HG03442 (cell line): ENCODE measurements at regions not wholly inside any gene's neighbourhood (a gene's known extent, or its start where the extent isn't known, plus 50 kb on each side); places are given as distances from the start of the nearest gene placed in this dataset.

Source experiments
- ATAC-seq: cut with Tn5 transposase; IDR thresholded peaks from one replicate; pipeline ENCODE4 v1.9.1; 2021; ENCODE audit warnings: mild to moderate bottlenecking, moderate library complexity; ENCODE audit not compliant: unreplicated experiment

- no peak for ATAC-seq
Measured at GRCh38 chr20:40329321-40329720, 359.7 kb downstream of the MAFB start.

DNA sequence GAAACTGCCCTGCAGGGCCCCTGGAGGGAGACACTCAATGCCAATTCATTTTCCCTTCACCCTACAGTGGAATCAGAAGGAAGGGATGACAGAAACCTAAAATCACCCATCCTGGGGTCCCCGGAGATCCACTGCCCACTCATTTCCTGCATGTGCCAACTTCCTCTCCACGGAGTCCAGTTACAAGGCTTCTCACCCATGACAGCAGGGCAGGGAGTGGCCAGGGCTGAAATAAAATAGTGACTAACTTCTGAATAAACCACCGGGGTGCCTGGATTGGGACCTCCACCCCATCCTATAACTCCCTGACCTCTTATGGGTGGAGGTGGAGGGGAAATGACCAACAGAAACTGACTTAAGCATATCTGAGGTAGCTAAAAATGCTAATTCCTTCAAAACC lies 362.3 kb downstream of the MAFB start:
- no peak for ATAC-seq

DNA sequence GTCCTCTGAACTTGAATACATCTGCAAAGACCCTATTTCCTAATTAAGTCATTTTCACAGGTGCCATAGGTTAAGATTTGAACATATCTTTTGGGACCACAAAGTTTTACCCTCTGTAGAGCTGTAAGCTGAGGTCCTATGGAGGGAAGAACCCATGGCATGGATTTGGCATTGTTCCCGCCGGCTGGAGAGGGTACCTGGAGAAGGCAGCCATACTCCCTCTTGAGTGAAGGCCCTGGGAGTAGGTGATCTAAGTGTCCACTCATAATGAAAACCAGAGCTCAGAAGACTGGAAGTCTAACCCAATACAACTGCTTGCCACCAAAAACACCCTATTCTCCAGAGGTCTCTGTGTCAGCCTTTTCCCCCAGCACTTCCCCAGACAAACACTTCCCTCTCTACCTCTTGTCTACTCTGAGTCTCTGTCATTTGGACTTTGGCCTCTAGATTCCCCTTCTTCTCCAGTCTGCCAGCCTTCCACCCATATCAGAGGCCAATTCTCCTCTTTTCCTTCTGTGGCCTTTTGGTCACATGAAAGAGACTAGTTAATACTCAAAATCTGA lies 363.9 kb downstream of the MAFB start:
- ATAC-seq, result no peak

DNA sequence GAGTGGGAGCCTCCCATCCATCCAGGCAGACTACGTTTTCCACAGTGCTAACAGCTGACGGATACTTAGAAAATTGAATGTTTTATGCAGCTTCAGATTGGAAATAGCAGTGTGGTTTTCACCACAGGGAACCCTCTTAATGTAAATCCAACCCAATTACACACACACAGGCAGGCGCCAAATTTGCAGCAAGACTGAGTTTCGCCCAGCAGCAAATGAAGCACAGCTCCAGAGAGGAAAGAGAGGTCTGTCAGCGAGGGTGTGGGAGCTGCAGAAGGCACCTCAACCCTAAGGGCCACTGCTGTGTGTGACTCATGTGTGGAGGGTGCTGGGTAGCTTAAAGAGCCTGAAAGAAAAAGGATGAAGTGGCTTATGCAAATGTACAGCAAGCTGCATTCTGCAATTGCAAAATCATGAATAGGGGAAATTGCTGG lies 365.7 kb downstream of the MAFB start:
- ATAC-seq, result no peak

- ATAC-seq, result no peak
Measured at GRCh38 chr20:40322941-40323340, 366.1 kb downstream of the MAFB start.

- no peak for ATAC-seq
Measured at GRCh38 chr20:40320517-40321011, 368.5 kb downstream of the MAFB start.

GRCh38 chr20:40319741-40320516 lies 369.1 kb downstream of the MAFB start:
- ATAC-seq, result no peak

DNA sequence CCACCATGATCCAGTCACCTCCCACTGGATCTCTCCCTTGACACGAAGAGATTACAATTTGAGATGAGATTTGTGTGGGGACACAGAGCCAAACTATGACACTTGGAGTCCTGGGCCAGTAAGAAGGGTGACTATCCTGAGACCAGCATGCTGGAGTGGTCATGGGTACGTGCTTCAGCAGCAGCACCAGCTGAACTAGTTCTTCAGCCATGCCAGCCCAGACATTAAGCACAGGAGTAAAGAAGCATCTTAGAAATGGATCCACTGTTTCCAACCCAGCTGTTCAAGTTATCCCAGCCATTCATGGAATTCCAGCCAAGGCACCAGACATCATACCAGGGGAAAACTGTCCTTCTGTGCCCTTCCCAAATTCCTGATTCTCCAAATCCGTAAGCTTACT lies 370.0 kb downstream of the MAFB start:
- no peak for ATAC-seq

DNA sequence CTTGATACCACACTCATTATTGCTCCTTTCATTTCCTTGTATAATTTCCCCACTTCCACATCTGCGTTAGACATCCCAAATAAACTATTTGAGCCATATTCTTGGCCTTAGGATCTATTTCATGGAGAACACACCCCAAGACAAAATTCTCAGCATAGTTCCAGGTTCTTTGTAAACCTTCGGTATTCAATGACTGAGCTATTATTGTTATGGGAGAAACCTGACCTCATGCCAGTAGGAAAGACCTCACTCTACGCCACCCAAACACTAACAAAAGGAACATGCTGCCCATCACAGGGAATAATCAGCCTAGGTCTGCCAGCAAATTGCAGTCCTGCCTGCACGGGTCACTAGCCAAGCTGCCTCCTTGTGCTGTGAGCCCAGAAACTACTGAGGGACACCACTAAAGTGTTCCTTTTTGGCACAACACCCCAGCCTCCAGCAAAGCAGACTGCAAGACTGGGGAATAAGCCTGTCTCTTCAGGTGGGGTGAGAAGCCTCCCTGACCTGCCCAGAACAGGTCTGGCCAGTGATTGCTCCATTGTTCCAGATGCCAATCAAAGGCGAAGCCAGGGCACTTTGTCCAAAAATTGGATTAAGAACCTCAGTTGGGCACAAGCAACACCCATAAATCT lies 371.8 kb downstream of the MAFB start:
- no peak for ATAC-seq

GRCh38 chr20:40314278-40314677 lies 374.8 kb downstream of the MAFB start:
- ATAC-seq, result no peak

DNA sequence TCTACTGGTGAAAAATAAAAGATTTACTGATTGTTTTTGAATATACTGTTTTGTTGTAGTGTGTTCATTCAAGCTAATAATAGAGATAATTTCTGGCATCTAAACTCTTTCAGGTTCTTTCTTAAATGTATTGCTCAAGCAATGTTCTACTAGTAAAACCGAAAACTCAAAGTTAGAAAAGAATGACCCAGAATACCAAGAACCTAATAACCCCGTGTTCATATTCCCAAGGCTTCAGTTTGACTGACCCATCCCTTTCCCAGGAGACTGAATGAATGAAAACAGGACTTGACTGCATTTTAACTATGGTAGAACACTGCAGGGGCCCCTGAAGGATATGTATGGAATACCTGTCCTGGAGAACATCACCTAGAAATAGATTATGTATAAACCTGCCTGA lies 375.3 kb downstream of the MAFB start:
- no peak for ATAC-seq

DNA sequence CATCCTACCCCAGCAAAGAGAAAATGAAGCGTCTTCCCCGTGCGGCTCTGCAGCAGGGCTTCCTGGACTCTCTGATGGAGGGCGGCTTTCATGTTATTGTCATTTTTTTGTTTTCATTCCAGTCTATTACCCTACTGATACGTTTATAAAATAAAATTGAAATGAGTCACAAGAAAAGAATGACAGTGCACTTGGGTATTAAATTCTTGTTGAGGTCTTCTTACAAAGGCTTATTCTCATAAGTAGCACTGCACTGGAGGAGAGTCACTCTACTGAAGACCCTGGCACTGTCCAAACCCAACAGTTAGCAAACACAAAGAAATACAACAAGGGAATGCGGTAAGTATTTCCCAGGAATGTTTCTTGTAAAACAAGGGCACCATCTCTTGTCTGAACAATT lies 379.3 kb downstream of the MAFB start:
- no peak for ATAC-seq

DNA sequence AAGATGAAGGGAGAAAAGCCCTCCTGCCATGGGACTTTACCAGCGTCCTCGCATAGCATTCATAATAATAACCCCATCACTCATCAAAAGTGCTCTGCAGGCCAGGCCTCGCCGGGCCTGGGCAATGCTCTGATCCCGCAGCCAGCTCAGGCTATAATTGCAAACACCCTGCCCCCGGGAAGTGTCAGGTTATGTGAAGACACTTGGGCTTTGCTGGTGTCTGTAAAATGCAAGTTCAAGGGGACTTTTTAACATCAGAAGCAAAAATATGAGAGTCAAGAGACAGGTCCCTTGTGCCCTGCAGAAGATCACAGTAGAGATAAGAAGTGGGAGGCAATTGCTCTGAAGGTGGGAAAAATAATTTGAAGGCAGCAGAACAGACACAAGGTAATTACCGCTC lies 381.0 kb downstream of the MAFB start:
- ATAC-seq, result no peak

GRCh38 chr20:40307268-40307667 lies 381.8 kb downstream of the MAFB start:
- ATAC-seq, result no peak

GRCh38 chr20:40305303-40305702 lies 383.7 kb downstream of the MAFB start:
- no peak for ATAC-seq

DNA sequence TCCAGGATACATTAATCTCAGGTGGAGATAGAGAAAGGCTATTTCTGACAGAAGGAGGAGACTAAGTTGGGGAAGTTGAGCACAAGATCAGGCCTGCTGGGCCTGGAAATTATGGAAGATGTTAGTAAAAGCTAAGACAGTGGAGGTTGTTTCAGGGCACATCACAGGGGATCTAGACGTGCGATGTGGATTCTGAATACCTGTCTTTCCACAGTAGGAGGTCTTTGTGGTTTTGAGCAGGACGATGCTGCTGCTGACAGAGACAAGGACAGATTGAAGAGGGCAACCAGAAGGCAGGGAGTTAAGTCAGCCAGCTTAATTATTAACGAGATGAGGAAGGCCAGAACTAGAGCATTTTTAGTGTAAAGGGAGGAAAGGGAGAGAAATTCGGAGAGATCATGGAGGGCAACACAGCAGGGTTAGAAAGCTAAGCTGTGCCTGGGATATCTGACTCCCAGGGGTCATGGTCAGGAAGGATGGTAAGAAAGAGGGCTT lies 384.9 kb downstream of the MAFB start:
- ATAC-seq, result no peak

GRCh38 chr20:40294747-40295146 lies 394.3 kb downstream of the MAFB start:
- no peak for ATAC-seq

DNA sequence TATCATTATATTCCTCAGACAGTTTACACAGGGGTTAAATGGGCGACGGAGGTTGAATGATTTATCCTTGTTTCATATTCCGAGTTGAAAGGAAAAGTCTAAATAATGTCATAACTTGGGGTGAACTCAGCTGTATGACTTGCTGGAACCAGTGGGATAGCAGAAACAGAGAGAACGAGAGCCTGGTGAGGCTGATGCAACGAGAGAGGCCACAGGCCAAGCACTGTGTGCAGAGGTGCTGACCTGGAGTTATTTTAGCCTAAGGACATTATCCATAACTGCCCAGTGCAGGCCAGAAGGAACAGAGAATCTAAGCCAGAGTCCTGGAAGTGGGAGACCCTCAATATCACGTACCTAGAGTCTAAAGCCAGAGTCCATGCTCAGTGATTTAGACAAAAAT lies 394.9 kb downstream of the MAFB start:
- no peak for ATAC-seq

DNA sequence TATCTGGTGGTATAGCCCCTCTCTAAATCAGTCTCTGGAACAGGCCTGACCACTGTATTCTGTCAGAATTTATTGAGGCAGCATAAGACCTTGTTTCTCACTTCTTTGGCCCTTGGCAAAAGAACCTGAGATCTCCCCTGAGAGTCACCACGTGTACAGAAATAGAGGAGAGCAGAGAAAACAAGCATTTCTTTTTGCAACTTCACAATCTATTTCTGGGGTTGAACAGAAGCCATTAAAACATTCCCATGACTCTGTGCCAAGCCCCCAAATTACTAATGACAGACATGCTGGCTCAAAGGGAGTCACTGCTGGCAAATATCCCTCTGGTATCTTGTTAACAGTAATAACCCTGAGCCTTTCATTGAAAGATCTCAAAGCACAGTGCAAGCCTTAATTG lies 395.3 kb downstream of the MAFB start:
- no peak for ATAC-seq

DNA sequence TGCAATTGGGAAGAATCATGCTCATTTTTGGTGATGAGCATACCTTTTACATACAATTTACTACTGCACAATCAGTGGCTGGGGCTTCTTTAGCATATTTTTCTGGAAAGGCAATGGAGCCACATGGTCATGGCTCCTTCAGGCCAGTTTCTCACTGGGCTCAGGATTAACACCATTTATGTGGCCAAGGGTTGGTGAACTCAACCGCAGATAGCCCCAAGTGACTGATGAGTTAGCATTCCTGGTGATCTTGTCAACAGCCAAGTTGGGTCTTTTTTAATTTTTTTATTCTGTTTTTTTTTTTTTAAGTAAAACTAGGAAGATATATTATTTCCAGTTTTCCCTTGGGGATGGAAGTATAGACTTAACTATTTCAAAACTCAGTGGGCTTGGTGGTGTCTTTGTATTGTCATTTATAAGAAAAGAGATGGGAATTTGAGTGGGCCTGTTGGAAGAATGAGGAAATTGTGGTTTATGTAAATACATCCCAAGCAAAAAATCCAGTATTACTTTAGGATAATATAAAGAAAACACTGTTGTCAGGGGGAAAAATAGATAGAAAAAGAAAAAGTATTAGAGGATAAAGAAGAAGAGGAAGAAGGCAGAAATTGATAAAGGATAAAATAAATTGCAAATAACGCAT lies 397.4 kb downstream of the MAFB start:
- ATAC-seq, result no peak

DNA sequence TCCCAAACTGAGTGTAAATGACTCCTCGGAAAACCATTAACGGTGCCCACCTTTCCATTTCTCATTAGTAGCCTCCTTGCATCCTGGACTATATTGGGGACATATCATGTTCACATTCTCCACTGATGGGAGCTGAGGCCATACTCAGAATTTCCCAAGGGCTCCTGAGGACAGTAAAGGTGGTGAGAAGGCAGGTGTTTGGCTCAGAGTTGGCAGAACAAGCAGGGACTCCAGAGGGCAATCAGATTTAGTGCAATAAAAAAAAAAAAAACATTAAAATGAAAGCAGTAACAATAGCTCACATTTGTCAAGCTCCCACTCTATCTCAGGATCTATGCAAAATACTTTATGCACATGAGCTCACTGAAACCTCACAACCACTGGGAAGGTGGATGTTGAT lies 401.4 kb downstream of the MAFB start:
- no peak for ATAC-seq
